ENCODE measurements at regions not wholly inside any gene's neighbourhood (a gene's known extent, or its start where the extent isn't known, plus 50 kb on each side); places are given as distances from the start of the nearest gene placed in this dataset.

DNA sequence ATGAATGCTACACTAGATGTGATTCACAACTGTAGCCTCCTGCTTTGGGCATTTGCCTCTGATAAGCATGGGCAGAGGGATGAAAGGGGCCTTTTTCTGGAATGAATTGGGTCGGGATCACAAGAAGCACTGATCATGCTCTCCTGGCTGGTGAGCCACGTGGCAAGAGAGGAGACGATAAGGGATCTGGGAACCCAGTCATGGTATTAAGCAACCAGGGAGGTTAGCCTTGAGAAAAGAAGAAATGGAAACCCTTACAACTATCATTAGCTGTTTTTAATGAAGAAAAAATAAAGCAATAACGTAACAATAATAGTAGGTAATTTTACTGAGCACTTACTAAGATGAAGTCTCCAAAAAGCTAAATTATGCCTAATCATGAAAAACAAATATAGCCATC, 50.0 kb upstream of the RAI14 start:
- no peak for DNase-seq (ENCODE audit: low read depth)
- TF ChIP-seq, protein P1, sequence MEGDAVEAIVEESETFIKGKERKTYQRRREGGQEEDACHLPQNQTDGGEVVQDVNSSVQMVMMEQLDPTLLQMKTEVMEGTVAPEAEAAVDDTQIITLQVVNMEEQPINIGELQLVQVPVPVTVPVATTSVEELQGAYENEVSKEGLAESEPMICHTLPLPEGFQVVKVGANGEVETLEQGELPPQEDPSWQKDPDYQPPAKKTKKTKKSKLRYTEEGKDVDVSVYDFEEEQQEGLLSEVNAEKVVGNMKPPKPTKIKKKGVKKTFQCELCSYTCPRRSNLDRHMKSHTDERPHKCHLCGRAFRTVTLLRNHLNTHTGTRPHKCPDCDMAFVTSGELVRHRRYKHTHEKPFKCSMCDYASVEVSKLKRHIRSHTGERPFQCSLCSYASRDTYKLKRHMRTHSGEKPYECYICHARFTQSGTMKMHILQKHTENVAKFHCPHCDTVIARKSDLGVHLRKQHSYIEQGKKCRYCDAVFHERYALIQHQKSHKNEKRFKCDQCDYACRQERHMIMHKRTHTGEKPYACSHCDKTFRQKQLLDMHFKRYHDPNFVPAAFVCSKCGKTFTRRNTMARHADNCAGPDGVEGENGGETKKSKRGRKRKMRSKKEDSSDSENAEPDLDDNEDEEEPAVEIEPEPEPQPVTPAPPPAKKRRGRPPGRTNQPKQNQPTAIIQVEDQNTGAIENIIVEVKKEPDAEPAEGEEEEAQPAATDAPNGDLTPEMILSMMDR (IDR thresholded peaks at IDR 0.05; ENCODE audit: low read depth, low read length, missing control alignments): no peak
- H3K4me3 ChIP-seq (ENCODE audit: low read depth, low read length): no peak overlapping the region

All from GM12864 (cell line).